ENCODE measurements at regions not wholly inside any gene's neighbourhood (a gene's known extent, or its start where the extent isn't known, plus 50 kb on each side); places are given as distances from the start of the nearest gene placed in this dataset.
"Not testable (repeated sequence)": the region's sequence is repeated elsewhere in the genome, so short reads cannot be mapped to it uniquely, and the experiment has no call there.

- H3K4me1 ChIP-seq (ENCODE audit: control extremely low read depth in 1 of 4, control insufficient read depth in 4 of 4, insufficient read depth in 4 of 4, low read length in 3 of 4); CTCF ChIA-PET; H3K27ac ChIP-seq (ENCODE audit: insufficient read depth in 1 of 2, low read depth in 1 of 2, low read length in 2 of 2, poor library complexity in 1 of 2, severe bottlenecking in 2 of 2); H3K9me3 ChIP-seq (ENCODE audit: control extremely low read depth in 1 of 5, control insufficient read depth in 4 of 5, insufficient read depth in 2 of 5, low read depth in 1 of 5, low read length in 4 of 5); H3K4me3 ChIP-seq (ENCODE audit: control insufficient read depth in 1 of 7, extremely low read depth in 1 of 7, insufficient read depth in 4 of 7, low read depth in 2 of 7, low read length in 6 of 7); DNase-seq; POLR2A ChIA-PET; H3K27me3 ChIP-seq (replicated peaks in 2 of 5; ENCODE audit: control insufficient read depth in 4 of 5, insufficient read depth in 5 of 5, low read length in 4 of 5); H3K36me3 ChIP-seq (ENCODE audit: control insufficient read depth in 4 of 4, insufficient read depth in 4 of 4, low read length in 3 of 4): not testable (repeated sequence)
- WGBS (ENCODE audit: insufficient coverage) = 96% methylated on average over 6 of the region's 7 CpGs
Observed at GRCh38 chr7:63564882-63565281, 433.8 kb upstream of the ZNF722 start.

GRCh38 chr7:63566886-63567285 lies 431.8 kb upstream of the ZNF722 start:
- H3K4me1 ChIP-seq (ENCODE audit: control extremely low read depth in 1 of 4, control insufficient read depth in 4 of 4, insufficient read depth in 4 of 4, low read length in 3 of 4); H3K27ac ChIP-seq (ENCODE audit: insufficient read depth in 1 of 2, low read depth in 1 of 2, low read length in 2 of 2, poor library complexity in 1 of 2, severe bottlenecking in 2 of 2); DNase-seq; H3K36me3 ChIP-seq (ENCODE audit: control insufficient read depth in 4 of 4, insufficient read depth in 4 of 4, low read length in 3 of 4); CTCF ChIA-PET; H3K27me3 ChIP-seq (replicated peaks in 2 of 5; ENCODE audit: control insufficient read depth in 4 of 5, insufficient read depth in 5 of 5, low read length in 4 of 5); H3K4me3 ChIP-seq (ENCODE audit: control insufficient read depth in 1 of 7, extremely low read depth in 1 of 7, insufficient read depth in 4 of 7, low read depth in 2 of 7, low read length in 6 of 7); POLR2A ChIA-PET: not testable (repeated sequence)
- H3K9me3 ChIP-seq (ENCODE audit: control extremely low read depth in 1 of 5, control insufficient read depth in 4 of 5, insufficient read depth in 2 of 5, low read depth in 1 of 5, low read length in 4 of 5) = peaks cover 0 to 14% (median 6%) of the 10 kb centered on the region in 5 experiments
- no CpG with 5 or more reads among the region's 11 CpGs for WGBS (ENCODE audit: insufficient coverage)

GRCh38 chr7:63567636-63568035 lies 431.0 kb upstream of the ZNF722 start:
- H3K27ac ChIP-seq (ENCODE audit: insufficient read depth in 1 of 2, low read depth in 1 of 2, low read length in 2 of 2, poor library complexity in 1 of 2, severe bottlenecking in 2 of 2); CTCF ChIA-PET; H3K4me1 ChIP-seq (ENCODE audit: control extremely low read depth in 1 of 4, control insufficient read depth in 4 of 4, insufficient read depth in 4 of 4, low read length in 3 of 4); H3K4me3 ChIP-seq (ENCODE audit: control insufficient read depth in 1 of 7, extremely low read depth in 1 of 7, insufficient read depth in 4 of 7, low read depth in 2 of 7, low read length in 6 of 7); H3K27me3 ChIP-seq (replicated peaks in 2 of 5; ENCODE audit: control insufficient read depth in 4 of 5, insufficient read depth in 5 of 5, low read length in 4 of 5); POLR2A ChIA-PET; DNase-seq; H3K36me3 ChIP-seq (ENCODE audit: control insufficient read depth in 4 of 4, insufficient read depth in 4 of 4, low read length in 3 of 4): not testable (repeated sequence)
- 89% methylated on average over 12 of the region's 25 CpGs for WGBS (ENCODE audit: insufficient coverage)
- H3K9me3 ChIP-seq (ENCODE audit: control extremely low read depth in 1 of 5, control insufficient read depth in 4 of 5, insufficient read depth in 2 of 5, low read depth in 1 of 5, low read length in 4 of 5) = peaks cover 0 to 12% (median 6%) of the 10 kb centered on the region in 5 experiments

GRCh38 chr7:63568571-63569313 lies 429.9 kb upstream of the ZNF722 start:
- H3K27ac ChIP-seq (ENCODE audit: insufficient read depth in 1 of 2, low read depth in 1 of 2, low read length in 2 of 2, poor library complexity in 1 of 2, severe bottlenecking in 2 of 2); POLR2A ChIA-PET; DNase-seq; CTCF ChIA-PET; H3K36me3 ChIP-seq (ENCODE audit: control insufficient read depth in 4 of 4, insufficient read depth in 4 of 4, low read length in 3 of 4); H3K27me3 ChIP-seq (replicated peaks in 2 of 5; ENCODE audit: control insufficient read depth in 4 of 5, insufficient read depth in 5 of 5, low read length in 4 of 5); H3K4me3 ChIP-seq (ENCODE audit: control insufficient read depth in 1 of 7, extremely low read depth in 1 of 7, insufficient read depth in 4 of 7, low read depth in 2 of 7, low read length in 6 of 7); H3K9me3 ChIP-seq (ENCODE audit: control extremely low read depth in 1 of 5, control insufficient read depth in 4 of 5, insufficient read depth in 2 of 5, low read depth in 1 of 5, low read length in 4 of 5); H3K4me1 ChIP-seq (ENCODE audit: control extremely low read depth in 1 of 4, control insufficient read depth in 4 of 4, insufficient read depth in 4 of 4, low read length in 3 of 4): not testable (repeated sequence)
- WGBS (ENCODE audit: insufficient coverage) = 82% methylated on average over 5 of the region's 27 CpGs

GRCh38 chr7:63570386-63571115 lies 428.1 kb upstream of the ZNF722 start:
- CTCF ChIA-PET; H3K36me3 ChIP-seq (ENCODE audit: control insufficient read depth in 4 of 4, insufficient read depth in 4 of 4, low read length in 3 of 4); H3K4me3 ChIP-seq (ENCODE audit: control insufficient read depth in 1 of 7, extremely low read depth in 1 of 7, insufficient read depth in 4 of 7, low read depth in 2 of 7, low read length in 6 of 7); POLR2A ChIA-PET; H3K27ac ChIP-seq (ENCODE audit: insufficient read depth in 1 of 2, low read depth in 1 of 2, low read length in 2 of 2, poor library complexity in 1 of 2, severe bottlenecking in 2 of 2); DNase-seq; H3K27me3 ChIP-seq (replicated peaks in 2 of 5; ENCODE audit: control insufficient read depth in 4 of 5, insufficient read depth in 5 of 5, low read length in 4 of 5); H3K4me1 ChIP-seq (ENCODE audit: control extremely low read depth in 1 of 4, control insufficient read depth in 4 of 4, insufficient read depth in 4 of 4, low read length in 3 of 4): not testable (repeated sequence)
- 80% methylated on average over 14 of the region's 15 CpGs for WGBS (ENCODE audit: insufficient coverage)
- H3K9me3 ChIP-seq (ENCODE audit: control extremely low read depth in 1 of 5, control insufficient read depth in 4 of 5, insufficient read depth in 2 of 5, low read depth in 1 of 5, low read length in 4 of 5) = peaks cover 0 to 21% (median 7%) of the 10 kb centered on the region in 5 experiments

- H3K4me1 ChIP-seq (ENCODE audit: control extremely low read depth in 1 of 4, control insufficient read depth in 4 of 4, insufficient read depth in 4 of 4, low read length in 3 of 4); H3K36me3 ChIP-seq (ENCODE audit: control insufficient read depth in 4 of 4, insufficient read depth in 4 of 4, low read length in 3 of 4); H3K27me3 ChIP-seq (replicated peaks in 2 of 5; ENCODE audit: control insufficient read depth in 4 of 5, insufficient read depth in 5 of 5, low read length in 4 of 5); DNase-seq; H3K27ac ChIP-seq (ENCODE audit: insufficient read depth in 1 of 2, low read depth in 1 of 2, low read length in 2 of 2, poor library complexity in 1 of 2, severe bottlenecking in 2 of 2); POLR2A ChIA-PET; H3K4me3 ChIP-seq (ENCODE audit: control insufficient read depth in 1 of 7, extremely low read depth in 1 of 7, insufficient read depth in 4 of 7, low read depth in 2 of 7, low read length in 6 of 7); CTCF ChIA-PET: not testable (repeated sequence)
- H3K9me3 ChIP-seq (ENCODE audit: control extremely low read depth in 1 of 5, control insufficient read depth in 4 of 5, insufficient read depth in 2 of 5, low read depth in 1 of 5, low read length in 4 of 5) = peaks cover 0 to 30% (median 7%) of the 10 kb centered on the region in 5 experiments
- WGBS (ENCODE audit: insufficient coverage) = 95% methylated on average over 18 of the region's 28 CpGs
Observed at GRCh38 chr7:63572196-63572595, 426.5 kb upstream of the ZNF722 start.

- H3K4me3 ChIP-seq (ENCODE audit: control insufficient read depth in 1 of 7, extremely low read depth in 1 of 7, insufficient read depth in 4 of 7, low read depth in 2 of 7, low read length in 6 of 7); POLR2A ChIA-PET; H3K36me3 ChIP-seq (ENCODE audit: control insufficient read depth in 4 of 4, insufficient read depth in 4 of 4, low read length in 3 of 4); H3K27me3 ChIP-seq (replicated peaks in 2 of 5; ENCODE audit: control insufficient read depth in 4 of 5, insufficient read depth in 5 of 5, low read length in 4 of 5); CTCF ChIA-PET; H3K4me1 ChIP-seq (ENCODE audit: control extremely low read depth in 1 of 4, control insufficient read depth in 4 of 4, insufficient read depth in 4 of 4, low read length in 3 of 4); DNase-seq; H3K27ac ChIP-seq (ENCODE audit: insufficient read depth in 1 of 2, low read depth in 1 of 2, low read length in 2 of 2, poor library complexity in 1 of 2, severe bottlenecking in 2 of 2): not testable (repeated sequence)
- WGBS (ENCODE audit: insufficient coverage) = 89% methylated on average over 14 of the region's 23 CpGs
- H3K9me3 ChIP-seq (ENCODE audit: control extremely low read depth in 1 of 5, control insufficient read depth in 4 of 5, insufficient read depth in 2 of 5, low read depth in 1 of 5, low read length in 4 of 5) = peaks cover 0 to 30% (median 4%) of the 10 kb centered on the region in 5 experiments
Observed at GRCh38 chr7:63572956-63573355, 425.7 kb upstream of the ZNF722 start.

Measured in common myeloid progenitor, CD34-positive (primary cell).